ENCODE measurements at regions not wholly inside any gene's neighbourhood (a gene's known extent, or its start where the extent isn't known, plus 50 kb on each side); places are given as distances from the start of the nearest gene placed in this dataset.

DNA sequence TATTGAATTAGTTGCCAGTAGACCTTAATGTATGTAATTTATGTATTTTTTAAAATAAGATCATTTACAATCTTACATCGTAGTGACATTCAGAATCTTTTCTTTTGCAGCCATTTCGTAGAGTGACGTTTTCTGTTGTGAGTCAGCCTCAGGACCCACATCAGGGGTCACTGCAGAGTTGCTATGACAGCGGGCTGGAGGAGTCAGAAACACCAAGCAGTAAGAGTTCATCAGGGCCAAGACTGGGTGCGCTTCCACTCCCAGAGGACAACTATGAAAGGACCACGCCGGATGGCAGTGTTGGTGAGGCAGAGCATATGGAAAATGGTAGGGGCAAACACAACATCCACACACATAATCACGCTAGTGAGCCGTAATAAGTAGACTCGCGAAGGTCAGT lies 199.9 kb downstream of the PCDH7 start:
- TF ChIP-seq, protein P1, sequence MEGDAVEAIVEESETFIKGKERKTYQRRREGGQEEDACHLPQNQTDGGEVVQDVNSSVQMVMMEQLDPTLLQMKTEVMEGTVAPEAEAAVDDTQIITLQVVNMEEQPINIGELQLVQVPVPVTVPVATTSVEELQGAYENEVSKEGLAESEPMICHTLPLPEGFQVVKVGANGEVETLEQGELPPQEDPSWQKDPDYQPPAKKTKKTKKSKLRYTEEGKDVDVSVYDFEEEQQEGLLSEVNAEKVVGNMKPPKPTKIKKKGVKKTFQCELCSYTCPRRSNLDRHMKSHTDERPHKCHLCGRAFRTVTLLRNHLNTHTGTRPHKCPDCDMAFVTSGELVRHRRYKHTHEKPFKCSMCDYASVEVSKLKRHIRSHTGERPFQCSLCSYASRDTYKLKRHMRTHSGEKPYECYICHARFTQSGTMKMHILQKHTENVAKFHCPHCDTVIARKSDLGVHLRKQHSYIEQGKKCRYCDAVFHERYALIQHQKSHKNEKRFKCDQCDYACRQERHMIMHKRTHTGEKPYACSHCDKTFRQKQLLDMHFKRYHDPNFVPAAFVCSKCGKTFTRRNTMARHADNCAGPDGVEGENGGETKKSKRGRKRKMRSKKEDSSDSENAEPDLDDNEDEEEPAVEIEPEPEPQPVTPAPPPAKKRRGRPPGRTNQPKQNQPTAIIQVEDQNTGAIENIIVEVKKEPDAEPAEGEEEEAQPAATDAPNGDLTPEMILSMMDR (IDR thresholded peaks at IDR 0.05), result no peak
- TF ChIP-seq POLR2AphosphoS5 (IDR thresholded peaks at IDR 0.05; ENCODE audit: low read depth, low read length), result no peak
- TF ChIP-seq SIN3A (IDR thresholded peaks at IDR 0.05; ENCODE audit: borderline replicate concordance, insufficient read depth, low read depth, low read length), result no peak
- TF ChIP-seq, protein P2, sequence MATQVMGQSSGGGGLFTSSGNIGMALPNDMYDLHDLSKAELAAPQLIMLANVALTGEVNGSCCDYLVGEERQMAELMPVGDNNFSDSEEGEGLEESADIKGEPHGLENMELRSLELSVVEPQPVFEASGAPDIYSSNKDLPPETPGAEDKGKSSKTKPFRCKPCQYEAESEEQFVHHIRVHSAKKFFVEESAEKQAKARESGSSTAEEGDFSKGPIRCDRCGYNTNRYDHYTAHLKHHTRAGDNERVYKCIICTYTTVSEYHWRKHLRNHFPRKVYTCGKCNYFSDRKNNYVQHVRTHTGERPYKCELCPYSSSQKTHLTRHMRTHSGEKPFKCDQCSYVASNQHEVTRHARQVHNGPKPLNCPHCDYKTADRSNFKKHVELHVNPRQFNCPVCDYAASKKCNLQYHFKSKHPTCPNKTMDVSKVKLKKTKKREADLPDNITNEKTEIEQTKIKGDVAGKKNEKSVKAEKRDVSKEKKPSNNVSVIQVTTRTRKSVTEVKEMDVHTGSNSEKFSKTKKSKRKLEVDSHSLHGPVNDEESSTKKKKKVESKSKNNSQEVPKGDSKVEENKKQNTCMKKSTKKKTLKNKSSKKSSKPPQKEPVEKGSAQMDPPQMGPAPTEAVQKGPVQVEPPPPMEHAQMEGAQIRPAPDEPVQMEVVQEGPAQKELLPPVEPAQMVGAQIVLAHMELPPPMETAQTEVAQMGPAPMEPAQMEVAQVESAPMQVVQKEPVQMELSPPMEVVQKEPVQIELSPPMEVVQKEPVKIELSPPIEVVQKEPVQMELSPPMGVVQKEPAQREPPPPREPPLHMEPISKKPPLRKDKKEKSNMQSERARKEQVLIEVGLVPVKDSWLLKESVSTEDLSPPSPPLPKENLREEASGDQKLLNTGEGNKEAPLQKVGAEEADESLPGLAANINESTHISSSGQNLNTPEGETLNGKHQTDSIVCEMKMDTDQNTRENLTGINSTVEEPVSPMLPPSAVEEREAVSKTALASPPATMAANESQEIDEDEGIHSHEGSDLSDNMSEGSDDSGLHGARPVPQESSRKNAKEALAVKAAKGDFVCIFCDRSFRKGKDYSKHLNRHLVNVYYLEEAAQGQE (IDR thresholded peaks at IDR 0.05; ENCODE audit: insufficient read depth in 1 of 2, low read depth in 2 of 2, low read length in 1 of 2), result no peak
- TF ChIP-seq TCF7L2 (IDR thresholded peaks at IDR 0.05; ENCODE audit: low read depth, low read length), result no peak

All from Panc1 (cell line).